IPS DF 4.7 (cell line): ENCODE measurements at regions not wholly inside any gene's neighbourhood (a gene's known extent, or its start where the extent isn't known, plus 50 kb on each side); places are given as distances from the start of the nearest gene placed in this dataset.
"Not testable (repeated sequence)": the region's sequence is repeated elsewhere in the genome, so short reads cannot be mapped to it uniquely, and the experiment has no call there.

Source experiments
- DNase-seq: peaks from one replicate; pipeline ENCODE4 v3.0.0-alpha.2; 2013; ENCODE audit warnings: low spot score; ENCODE audit errors: extremely low read depth

DNA sequence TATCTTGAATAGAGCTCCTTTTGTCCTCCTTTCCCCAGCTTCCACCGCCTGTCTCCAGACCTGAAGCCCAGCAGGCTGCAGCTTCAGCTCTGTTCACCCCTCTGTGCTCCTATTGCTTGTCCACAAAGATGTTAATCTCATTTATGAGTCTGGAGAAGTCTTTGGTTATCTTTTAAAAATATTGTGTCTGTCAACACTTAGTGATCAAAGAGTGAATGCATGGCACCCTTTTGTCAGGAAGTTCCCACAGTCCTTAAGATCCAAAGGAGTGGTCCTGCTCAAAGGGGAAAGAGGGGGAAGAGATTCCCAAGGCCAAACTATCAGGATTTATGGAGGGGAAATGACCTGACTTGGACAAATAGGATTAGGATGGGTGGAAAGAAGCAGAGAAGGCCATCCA, 118.9 kb downstream of the ACAA2 start:
- no peak for DNase-seq

DNA sequence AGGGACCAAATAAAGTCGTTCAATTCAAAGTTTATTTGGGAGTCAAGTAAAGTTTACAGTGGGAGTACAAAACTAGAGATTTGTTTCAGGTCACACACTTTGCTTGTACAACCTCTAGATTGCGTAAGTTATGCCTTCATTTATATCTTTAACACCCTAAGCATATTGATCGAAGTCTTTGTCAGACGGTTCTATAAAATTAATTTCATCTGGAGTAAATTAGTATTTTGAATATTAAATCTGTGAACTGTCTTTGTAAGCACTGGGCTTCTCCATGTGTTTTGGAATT, 119.7 kb downstream of the ACAA2 start:
- DNase-seq: no peak

- no peak for DNase-seq
Measured at GRCh38 chr18:49692906-49693716, 120.2 kb downstream of the ACAA2 start.

DNA sequence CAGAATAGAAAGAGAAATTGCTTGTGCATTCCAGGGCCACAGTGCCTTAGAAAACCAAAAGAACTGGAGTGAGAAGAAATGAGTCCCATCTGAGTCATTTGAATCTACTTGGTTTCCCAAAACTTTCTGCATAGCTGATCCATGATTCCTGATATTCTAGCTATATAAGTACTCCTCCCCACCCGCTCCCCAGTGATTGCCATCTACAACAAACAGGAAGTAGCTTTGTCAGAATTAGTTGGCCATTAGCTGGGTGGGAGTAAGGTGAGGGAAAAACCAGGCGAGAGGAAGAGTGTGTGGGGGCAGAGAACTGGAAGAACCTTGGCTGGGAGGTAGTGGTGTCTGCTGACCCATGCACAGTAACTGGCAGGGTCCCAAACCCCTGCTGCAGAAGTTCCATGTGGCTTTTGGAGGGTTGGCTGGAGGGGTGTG, 122.1 kb downstream of the ACAA2 start:
- no peak for DNase-seq

- DNase-seq: no peak
Measured at GRCh38 chr18:49690312-49690711, 123.0 kb downstream of the ACAA2 start.

GRCh38 chr18:49685231-49685942, 123.5 kb downstream of the LIPG start:
- DNase-seq: no peak

- DNase-seq: not testable (repeated sequence)
Measured at GRCh38 chr18:49682803-49683190, 120.9 kb downstream of the LIPG start.

DNA sequence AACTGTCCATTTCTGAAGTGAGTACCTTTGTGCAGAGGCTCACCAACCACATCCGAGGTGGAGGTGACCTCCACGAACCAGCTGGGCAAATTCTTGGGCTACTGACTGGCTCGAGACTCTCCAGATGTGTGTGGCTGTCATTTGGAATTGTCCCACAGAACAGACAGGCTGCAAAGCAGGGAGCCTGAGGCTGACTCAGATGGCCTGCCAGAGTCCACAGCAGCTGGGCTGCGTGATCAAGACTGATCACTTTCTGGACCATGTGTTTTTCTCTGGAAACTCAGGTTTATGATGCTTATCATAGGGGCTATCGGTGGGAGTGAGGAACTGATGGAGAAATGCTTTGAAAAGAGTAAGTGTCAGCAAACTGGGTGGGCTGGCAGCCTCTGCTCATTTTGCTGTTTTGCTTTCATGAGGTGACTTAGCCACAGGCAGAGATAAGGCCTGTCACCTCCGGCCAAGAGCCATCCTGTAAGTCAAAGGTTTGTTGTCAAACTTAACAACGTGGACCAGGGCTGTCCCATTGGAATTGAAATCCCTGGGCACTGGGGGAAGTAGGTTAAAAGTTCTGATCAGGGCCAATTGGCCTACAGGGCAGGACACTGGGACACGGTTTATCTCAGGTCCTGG, 120.4 kb downstream of the LIPG start:
- no peak for DNase-seq

DNA sequence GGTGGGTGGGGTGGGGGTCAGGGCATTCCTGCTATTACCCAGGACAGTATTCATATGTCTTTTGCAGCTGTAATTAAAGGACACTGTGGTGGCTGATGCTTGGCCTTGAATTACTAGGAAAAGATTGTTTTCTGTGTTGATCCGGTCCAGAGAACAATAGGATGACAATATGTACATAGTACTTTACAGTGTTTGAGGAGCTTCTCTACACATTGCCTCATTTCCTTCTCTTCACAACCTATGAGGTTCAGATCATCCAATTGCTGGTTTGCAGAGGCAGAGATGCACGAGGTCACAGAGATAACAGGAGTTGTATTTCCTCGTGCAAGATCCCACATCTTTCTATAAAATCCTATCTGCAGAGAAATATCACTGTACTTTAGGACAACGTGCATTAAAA, 119.5 kb downstream of the LIPG start:
- no peak for DNase-seq

DNA sequence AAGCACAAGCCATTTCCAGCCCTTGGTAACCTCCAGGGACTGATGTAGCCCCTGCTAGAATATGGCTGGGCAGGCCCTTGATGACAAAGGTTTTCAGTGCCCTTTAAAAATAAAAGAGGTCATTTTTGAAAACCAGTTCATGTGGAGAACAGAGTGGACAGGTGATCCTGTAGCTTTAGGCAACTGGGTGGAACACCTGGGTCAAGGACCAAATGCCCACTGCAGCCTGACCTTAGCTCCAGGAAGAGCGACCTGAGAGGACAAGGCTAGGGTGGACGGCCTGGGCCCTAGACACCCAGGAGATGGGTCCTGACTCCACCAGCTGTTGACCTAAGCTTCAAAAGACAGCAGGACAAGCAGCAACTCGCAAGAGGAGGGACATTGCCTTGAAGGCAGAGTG, 116.6 kb downstream of the LIPG start:
- DNase-seq: no peak

DNA sequence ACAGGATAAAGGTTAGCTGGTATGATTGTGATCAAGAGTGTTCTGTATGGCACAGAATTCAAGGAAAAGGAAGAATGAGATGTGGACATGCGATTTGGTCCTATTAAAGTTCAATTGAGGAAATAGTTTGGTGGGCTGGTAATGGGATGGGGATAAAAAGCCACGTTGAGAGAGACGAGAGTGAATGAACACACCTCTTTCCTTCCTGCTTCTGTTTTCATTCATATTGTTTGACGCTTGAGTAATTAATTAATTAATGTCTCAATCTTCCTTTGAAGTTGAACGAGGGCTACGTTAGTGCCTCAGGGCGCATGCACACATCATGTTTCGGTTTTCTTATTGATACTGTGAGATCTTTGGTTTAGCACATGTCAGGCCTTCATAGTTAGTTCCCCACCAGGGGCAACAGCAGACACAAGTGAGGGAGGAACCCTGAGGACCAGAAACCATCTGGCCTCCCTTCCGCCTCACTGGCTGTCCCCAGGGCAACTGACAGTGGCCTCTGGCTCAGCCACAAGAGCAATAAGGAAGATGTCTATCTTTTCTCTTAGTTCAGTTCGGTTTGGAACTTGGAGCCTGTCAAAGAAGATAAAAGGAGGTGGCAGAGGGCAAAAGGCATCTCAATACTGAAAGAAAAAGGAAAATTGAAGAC, 116.0 kb downstream of the LIPG start:
- DNase-seq: no peak

DNA sequence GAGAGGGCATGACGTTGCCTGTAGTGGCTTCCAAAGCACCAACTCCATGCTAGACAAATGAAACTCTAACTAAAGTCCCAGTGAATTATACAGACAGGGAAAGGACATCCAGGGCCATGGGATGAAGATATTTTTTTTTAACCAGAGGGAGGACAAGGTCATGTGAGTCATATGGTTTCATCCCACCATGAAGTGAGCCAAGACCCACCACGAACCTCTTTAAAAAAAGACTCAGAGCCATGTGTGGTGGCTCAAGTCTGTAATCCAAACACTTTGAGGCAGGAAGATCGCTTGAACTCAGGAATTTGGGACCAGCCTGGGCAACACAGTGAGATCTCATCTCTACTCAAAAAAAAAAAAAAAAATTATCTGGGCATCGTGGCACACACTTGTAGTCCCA, 115.2 kb downstream of the LIPG start:
- no peak for DNase-seq

DNA sequence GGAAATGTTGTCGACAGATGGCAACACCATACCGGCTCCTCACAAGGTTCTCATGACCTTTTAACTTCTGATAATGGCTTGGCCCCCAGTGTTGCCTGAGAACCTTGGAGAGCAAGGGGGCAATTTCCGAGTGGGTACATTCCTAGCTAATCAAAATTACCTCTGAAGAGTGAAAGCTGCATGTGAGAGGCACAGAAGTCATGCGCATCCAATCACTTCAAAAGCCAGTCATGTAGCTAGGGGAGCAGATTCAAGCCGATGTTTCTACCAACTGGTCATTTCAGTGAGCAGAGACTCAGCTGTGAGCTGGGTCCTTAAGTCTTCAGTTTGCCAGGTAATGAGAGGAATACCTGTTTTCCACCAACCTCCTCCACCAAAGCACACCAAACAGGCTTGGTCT, 111.4 kb downstream of the LIPG start:
- no peak for DNase-seq

DNA sequence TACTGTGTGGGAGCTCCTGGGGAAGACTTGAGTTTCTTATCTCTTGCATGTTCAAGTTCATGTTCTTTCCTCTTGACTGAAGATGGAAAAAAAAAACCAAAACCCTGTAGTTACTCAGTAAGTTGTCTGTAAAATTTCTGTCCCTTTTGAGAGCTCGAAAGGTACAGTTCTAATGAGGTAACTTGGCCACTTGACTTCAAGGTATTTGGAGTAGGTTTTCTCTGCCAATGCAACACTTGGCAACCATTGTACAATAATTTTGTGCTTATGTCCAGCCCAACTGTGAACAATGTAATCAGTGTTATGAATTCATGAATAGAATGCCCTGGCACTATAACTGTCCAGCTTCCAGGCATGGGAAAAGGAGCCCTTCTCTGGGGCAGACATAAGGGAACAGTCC, 111.0 kb downstream of the LIPG start:
- no peak for DNase-seq

- no peak for DNase-seq
Measured at GRCh38 chr18:49669403-49669802, 107.5 kb downstream of the LIPG start.

DNA sequence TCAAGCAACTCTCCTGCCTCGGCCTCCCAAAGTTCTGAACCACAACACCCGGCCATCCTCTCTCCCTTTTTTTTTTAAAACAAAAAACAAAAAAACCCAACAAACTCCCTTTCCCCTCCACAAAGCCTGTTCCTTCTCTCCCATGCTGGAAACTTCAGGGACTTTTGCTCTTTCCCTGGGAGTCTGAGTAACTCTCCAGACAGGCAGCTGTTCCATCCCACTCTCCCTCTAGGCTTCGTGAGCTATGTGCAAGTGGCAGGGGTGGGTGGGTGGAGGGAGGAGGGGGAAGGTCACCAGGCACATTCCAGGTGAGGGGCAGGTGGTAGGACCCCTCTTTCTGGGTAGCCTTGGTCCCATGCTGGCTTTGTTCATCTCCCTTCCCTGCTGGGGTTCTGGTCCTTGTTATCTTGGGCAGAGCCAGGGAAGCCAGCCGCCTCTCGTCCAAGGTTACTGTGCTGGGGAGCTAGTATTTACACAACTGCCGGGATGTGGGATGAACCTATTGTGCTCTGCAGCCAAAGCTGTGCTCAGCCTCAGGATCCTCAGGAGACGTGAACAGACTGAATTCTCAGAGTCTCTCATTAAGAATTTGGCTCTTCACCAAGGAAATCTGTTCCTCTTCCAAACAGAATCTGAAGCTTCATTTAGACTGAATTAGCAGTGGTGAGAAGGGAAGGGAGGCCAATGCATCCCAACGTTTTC, 106.9 kb downstream of the LIPG start:
- DNase-seq: no peak

DNA sequence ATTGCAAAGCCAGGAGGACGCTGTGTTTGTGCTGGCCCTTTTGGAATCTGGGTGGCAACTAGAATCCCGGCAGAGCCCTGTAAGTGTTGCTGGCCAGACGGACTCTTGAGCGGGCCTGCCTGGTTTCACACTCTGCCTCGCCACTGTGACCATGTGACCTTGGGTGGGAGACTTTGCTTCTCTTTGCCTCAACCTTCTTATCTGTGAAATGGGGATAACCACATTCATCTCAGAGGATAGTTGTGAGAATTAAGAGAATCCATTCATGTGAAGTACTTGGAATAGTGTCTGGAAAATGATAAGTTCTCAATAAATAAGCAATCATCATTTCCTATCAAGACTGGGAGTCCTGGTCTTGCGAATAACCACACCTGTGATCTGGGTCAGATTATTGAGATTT, 105.6 kb downstream of the LIPG start:
- DNase-seq: no peak

DNA sequence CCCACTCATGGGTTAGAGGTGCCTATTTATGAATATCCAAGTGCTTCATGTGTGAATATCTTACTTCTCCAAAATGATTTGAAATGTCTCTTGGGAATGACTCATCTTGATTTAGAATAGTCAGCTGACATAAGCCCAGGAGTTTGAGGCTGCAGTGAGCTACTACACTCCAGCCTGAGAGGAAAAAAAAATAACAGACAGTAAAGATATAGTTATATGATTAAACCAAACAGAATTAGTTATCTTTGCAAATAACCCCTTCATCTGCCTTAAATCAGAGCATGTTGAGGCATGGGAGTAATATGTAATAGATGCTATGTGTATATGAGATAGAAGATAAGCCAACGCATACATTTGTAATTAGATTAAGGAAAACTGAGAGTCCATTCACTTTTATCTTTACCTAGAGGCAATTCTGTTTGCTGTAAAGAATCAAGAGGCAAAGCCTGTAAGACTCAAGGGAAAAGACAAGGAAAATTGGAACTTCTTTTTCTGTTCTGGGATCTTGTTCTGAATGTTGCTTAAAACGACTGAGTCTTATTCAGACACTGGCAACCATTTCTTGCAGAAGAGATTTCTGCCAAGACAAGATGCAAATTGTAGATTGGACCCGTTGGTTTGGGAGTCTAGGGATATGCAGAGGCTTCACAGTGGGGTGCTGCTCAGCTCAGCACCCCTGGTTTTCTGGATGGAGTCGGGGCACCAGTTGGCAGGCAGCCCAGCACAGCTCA, 104.4 kb downstream of the LIPG start:
- no peak for DNase-seq

- DNase-seq: no peak
Measured at GRCh38 chr18:49663899-49664890, 102.3 kb downstream of the LIPG start.

DNA sequence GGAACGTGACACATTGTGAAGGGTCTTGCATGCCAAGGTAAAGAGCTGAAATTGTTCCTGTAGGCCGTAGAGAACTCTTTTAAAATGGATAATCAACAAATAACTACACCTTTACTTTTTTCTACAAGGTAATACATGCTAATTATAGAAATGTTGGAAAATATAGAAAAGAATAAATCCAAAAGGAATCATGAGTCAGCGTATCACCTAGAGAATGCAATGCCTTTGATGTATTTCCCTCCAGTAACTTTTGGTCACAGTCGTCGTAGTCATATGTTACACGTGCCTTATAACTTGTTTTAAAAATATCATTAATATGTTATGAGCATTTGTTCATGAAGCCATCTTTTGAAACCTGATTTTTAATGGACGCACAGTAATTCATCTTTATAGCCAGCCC, 100.6 kb downstream of the LIPG start:
- DNase-seq: no peak
